ENCODE measurements at regions not wholly inside any gene's neighbourhood (a gene's known extent, or its start where the extent isn't known, plus 50 kb on each side); places are given as distances from the start of the nearest gene placed in this dataset.

DNA sequence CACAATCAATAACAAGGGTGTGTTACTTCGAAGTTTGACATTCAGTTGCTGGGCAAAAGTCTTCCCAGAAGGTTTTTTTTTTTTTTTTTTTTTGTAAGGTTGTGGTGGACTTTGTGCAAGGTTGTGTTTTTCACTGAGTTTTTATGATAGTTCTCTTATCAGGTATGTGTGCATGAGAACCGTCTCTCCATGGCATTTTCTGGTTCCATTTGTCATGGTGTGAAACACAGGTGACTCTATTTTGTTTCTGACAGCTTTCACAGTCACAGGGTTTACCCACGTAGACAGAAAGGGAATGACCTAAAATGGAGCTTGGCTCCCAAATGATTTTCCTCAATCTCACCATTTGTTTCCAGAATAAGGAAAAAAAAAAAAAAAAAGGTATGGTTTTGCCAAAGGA lies 1377.2 kb upstream of the CADM2 start:
- Mint-ChIP-seq H3K4me1 (ENCODE audit: low read depth) (no peaks in the 10 kb centered on the region), H3K9me3 (peaks cover 14% of the 10 kb centered on the region), H3K27me3 (ENCODE audit: low read depth) (no peaks in the 10 kb centered on the region), H3K4me3 (no peak overlapping the region), H3K36me3 (ENCODE audit: insufficient read depth) (no peaks in the 10 kb centered on the region)
- ATAC-seq, result no peak
- DNase-seq, result no peak

GRCh38 chr3:83601704-83602103 lies 1357.1 kb upstream of the CADM2 start:
- no peak overlapping the region for H3K4me3 Mint-ChIP-seq
- no peak for DNase-seq
- ATAC-seq, result no peak
- peaks cover 10% of the 10 kb centered on the region for H3K9me3 Mint-ChIP-seq
- H3K4me1 Mint-ChIP-seq (ENCODE audit: low read depth), result no peaks in the 10 kb centered on the region
- no peaks in the 10 kb centered on the region for H3K36me3 Mint-ChIP-seq (ENCODE audit: insufficient read depth)
- H3K27me3 Mint-ChIP-seq (ENCODE audit: low read depth), result no peaks in the 10 kb centered on the region

- ATAC-seq, result no peak
- H3K4me1 Mint-ChIP-seq (ENCODE audit: low read depth), result no peaks in the 10 kb centered on the region
- no peaks in the 10 kb centered on the region for H3K36me3 Mint-ChIP-seq (ENCODE audit: insufficient read depth)
- peaks cover 5% of the 10 kb centered on the region for H3K9me3 Mint-ChIP-seq
- H3K27me3 Mint-ChIP-seq (ENCODE audit: low read depth), result no peaks in the 10 kb centered on the region
- no peak overlapping the region for H3K4me3 Mint-ChIP-seq
- no peak for DNase-seq
These were observed 1336.3 kb upstream of the CADM2 start for GRCh38 chr3:83622526-83622925.

DNA sequence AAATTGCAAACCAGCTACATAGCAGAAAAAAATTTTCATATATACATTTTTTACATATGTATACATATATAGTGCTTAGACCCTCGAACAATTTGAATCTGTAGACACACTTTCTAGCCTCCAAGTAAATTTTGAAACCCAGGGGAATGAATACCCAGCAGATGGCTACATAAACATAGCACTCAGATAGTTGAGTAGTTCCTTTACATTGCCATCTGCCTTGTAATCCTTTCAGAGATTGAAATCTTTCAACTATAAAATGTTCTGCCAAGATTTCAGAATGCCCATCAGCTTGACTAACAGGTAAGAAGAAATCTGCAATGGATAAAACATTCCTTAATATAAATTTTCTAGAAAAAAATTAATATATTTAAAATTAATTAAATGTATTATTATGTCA lies 1333.5 kb upstream of the CADM2 start:
- DNase-seq, result no peak
- Mint-ChIP-seq H3K36me3 (ENCODE audit: insufficient read depth) (no peaks in the 10 kb centered on the region), H3K9me3 (no peaks in the 10 kb centered on the region), H3K4me1 (ENCODE audit: low read depth) (no peaks in the 10 kb centered on the region), H3K27me3 (ENCODE audit: low read depth) (no peaks in the 10 kb centered on the region), H3K4me3 (no peak overlapping the region)
- no peak for ATAC-seq

DNA sequence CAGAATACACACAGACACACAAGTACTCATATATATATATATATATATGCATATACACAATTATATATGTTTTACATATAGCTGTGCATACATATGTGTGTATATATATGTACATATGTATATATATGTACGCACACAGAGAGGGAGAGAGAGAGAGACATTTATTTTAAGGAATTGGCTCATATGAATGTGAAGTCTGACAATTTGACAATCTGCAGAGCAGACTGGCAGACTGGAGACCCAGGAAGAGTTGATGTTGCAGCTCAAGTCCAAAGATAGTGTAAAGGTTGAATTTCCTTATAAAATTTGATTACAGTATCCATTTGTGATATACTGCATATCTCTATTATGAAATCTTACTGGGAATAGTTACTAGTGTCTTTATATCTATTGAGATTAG lies 1330.3 kb upstream of the CADM2 start:
- Mint-ChIP-seq H3K4me3 (no peak overlapping the region), H3K36me3 (ENCODE audit: insufficient read depth) (no peaks in the 10 kb centered on the region), H3K9me3 (no peaks in the 10 kb centered on the region), H3K27me3 (ENCODE audit: low read depth) (no peaks in the 10 kb centered on the region), H3K4me1 (ENCODE audit: low read depth) (no peaks in the 10 kb centered on the region)
- DNase-seq (no peak), ATAC-seq (no peak)

- no peak for DNase-seq
- Mint-ChIP-seq H3K9me3 (peaks cover 2% of the 10 kb centered on the region), H3K4me1 (ENCODE audit: low read depth) (no peaks in the 10 kb centered on the region), H3K4me3 (no peak overlapping the region), H3K36me3 (ENCODE audit: insufficient read depth) (no peaks in the 10 kb centered on the region), H3K27me3 (ENCODE audit: low read depth) (no peaks in the 10 kb centered on the region)
- no peak for ATAC-seq
These were observed 1326.3 kb upstream of the CADM2 start for GRCh38 chr3:83632526-83632925.

DNA sequence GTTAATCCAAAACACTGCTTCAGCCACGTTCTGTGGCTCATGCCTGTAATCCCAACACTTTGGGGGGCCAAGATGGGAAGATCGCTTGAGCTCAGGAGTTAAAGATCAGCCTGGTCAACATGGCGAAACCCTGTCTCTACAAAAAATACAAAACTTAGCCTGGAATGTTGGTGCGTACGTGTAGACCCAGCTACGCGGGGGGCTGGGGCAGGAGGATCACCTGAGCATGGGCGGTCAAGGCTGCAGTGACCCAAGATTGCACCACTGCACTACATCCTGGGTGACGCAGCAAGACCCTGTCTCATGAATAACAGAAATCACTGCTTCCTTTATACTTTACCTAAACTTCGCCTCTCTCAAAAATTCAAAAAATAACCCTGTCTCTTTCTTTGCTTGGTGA lies 1325.0 kb upstream of the CADM2 start:
- H3K4me3 Mint-ChIP-seq, result no peak overlapping the region
- H3K9me3 Mint-ChIP-seq, result peaks cover 6% of the 10 kb centered on the region
- DNase-seq (no peak), ATAC-seq (no peak)
- H3K4me1 Mint-ChIP-seq (ENCODE audit: low read depth), result no peaks in the 10 kb centered on the region
- H3K36me3 Mint-ChIP-seq (ENCODE audit: insufficient read depth), result no peaks in the 10 kb centered on the region
- no peaks in the 10 kb centered on the region for H3K27me3 Mint-ChIP-seq (ENCODE audit: low read depth)

GRCh38 chr3:83649692-83650091 lies 1309.1 kb upstream of the CADM2 start:
- no peaks in the 10 kb centered on the region for H3K36me3 Mint-ChIP-seq (ENCODE audit: insufficient read depth)
- no peaks in the 10 kb centered on the region for H3K27me3 Mint-ChIP-seq (ENCODE audit: low read depth)
- ATAC-seq, result no peak
- peaks cover 10% of the 10 kb centered on the region for H3K9me3 Mint-ChIP-seq
- no peaks in the 10 kb centered on the region for H3K4me1 Mint-ChIP-seq (ENCODE audit: low read depth)
- H3K4me3 Mint-ChIP-seq, result no peak overlapping the region
- no peak for DNase-seq

DNA sequence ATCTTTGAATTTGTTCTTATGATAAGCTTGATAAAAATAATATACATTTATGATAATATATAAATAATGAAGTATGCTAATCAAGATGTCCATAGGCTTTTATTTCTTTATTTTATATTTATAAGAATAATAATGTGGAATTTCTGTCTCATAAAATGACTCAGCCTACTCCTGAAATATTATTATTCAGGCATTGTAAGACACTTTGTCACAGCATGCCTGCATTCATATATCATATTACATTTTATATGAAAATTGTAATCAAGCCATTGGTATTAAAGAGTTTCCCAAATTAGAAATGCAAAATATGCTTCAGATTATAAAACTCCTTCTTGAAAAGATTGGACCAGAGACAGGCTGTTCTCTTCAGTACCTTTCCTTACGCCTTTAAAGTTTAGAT lies 1303.7 kb upstream of the CADM2 start:
- Mint-ChIP-seq H3K4me1 (ENCODE audit: low read depth) (no peaks in the 10 kb centered on the region), H3K4me3 (no peak overlapping the region), H3K27me3 (ENCODE audit: low read depth) (no peaks in the 10 kb centered on the region), H3K9me3 (peaks cover 7% of the 10 kb centered on the region), H3K36me3 (ENCODE audit: insufficient read depth) (no peaks in the 10 kb centered on the region)
- no peak for DNase-seq
- no peak for ATAC-seq

DNA sequence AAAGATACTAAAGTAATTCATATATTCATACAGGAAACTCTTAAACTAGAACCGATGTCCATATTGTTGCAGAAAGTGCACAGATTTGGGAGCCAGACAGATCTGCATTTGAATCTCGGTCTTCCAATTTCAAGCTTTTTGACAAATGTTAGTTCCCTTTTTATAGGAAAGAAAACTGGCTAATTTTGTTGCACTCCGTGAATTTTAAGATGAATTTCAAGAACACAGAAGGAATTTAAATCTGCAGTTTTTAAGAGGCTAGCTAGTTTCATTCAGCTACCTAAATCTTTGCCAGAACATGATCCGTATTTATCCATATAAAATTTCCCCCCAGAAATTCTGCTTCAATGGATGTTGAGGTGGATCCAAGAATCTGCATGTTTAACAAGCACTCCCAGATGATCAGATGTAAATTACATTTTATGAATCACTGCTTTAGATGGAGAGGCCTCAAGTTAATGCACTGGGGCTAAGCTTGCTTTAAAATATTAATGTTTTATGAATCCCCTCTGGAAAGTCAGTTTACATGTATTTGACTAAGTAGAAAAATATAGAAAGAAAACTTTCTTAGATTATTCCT lies 1296.3 kb upstream of the CADM2 start:
- Mint-ChIP-seq H3K9me3 (peaks cover 15% of the 10 kb centered on the region), H3K27me3 (ENCODE audit: low read depth) (no peaks in the 10 kb centered on the region), H3K4me3 (no peak overlapping the region), H3K4me1 (ENCODE audit: low read depth) (no peaks in the 10 kb centered on the region), H3K36me3 (ENCODE audit: insufficient read depth) (no peaks in the 10 kb centered on the region)
- DNase-seq (no peak), ATAC-seq (no peak)

DNA sequence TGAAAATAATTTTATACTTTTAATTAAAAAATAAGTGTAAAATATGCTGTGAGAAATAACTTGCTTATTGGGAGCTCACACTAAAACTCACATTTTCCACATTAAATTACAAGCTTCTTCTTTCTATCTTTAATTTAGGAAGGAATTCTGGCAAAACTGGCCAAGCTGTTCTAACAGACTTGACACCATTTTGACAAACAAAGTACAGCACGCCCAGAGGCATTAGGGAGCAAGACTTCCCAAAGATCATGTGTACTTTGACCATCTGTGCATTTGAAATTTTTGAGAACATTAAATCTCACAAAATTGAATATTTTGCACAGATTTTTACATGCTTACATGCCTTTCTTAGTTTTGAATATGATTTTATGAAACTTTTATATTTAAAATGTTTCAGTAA lies 1288.4 kb upstream of the CADM2 start:
- Mint-ChIP-seq H3K36me3 (ENCODE audit: insufficient read depth) (no peaks in the 10 kb centered on the region), H3K27me3 (ENCODE audit: low read depth) (no peaks in the 10 kb centered on the region), H3K9me3 (peaks cover 5% of the 10 kb centered on the region), H3K4me3 (no peak overlapping the region), H3K4me1 (ENCODE audit: low read depth) (no peaks in the 10 kb centered on the region)
- ATAC-seq (no peak), DNase-seq (no peak)

GRCh38 chr3:83683937-83684598 lies 1274.7 kb upstream of the CADM2 start:
- no peaks in the 10 kb centered on the region for H3K27me3 Mint-ChIP-seq (ENCODE audit: low read depth)
- H3K36me3 Mint-ChIP-seq (ENCODE audit: insufficient read depth), result no peaks in the 10 kb centered on the region

DNA sequence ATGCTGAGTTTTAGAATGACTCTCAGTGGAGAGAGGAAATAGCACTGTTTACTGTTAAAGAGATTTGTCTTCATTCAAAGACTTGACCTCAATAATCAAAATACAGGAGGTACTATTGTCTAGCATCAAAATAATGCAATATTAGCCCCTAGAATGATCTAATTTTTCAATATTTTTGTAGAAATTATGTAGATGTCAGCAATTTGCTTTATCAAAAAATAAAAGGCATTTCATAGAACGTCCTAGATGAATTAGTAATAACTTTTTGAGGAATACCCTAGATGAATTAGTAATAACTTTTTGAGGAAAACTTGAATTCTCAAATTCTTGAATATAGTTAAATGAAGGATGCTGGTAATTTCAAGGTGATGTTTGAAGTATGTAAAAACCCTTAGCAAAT lies 1252.1 kb upstream of the CADM2 start:
- H3K9me3 Mint-ChIP-seq, result peaks cover 14% of the 10 kb centered on the region
- no peaks in the 10 kb centered on the region for H3K4me1 Mint-ChIP-seq (ENCODE audit: low read depth)
- no peak for DNase-seq
- H3K36me3 Mint-ChIP-seq (ENCODE audit: insufficient read depth), result no peaks in the 10 kb centered on the region
- H3K27me3 Mint-ChIP-seq (ENCODE audit: low read depth), result no peaks in the 10 kb centered on the region
- no peak for ATAC-seq
- no peak overlapping the region for H3K4me3 Mint-ChIP-seq

More at GRCh38 chr3:83683937-83684598, 1274.7 kb upstream of the CADM2 start:
- Mint-ChIP-seq H3K4me1 (ENCODE audit: low read depth) (no peaks in the 10 kb centered on the region), H3K4me3 (no peak overlapping the region), H3K9me3 (peaks cover 11% of the 10 kb centered on the region)
- no peak for ATAC-seq
- no peak for DNase-seq

DNA sequence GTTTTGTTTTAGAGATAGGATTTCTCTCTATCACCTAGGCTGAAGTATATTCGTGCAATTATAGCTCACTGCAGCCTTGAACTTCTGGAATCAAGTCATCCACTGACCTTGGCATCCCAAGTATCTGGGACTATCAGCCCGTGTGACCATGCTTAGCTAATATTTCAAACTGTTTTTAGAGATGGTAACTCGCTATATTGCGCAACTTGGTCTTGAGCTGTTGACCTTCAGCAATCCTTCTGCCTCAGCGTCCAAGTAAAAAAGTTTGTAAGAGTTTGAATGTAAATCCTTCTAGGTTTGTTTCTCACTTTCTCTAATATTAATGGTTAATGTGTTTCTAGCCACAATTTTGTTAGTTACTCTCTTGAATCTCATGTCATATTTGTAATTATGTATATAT lies 1243.5 kb upstream of the CADM2 start:
- Mint-ChIP-seq H3K9me3 (peaks cover 9% of the 10 kb centered on the region), H3K4me3 (no peak overlapping the region), H3K27me3 (ENCODE audit: low read depth) (no peaks in the 10 kb centered on the region), H3K4me1 (ENCODE audit: low read depth) (no peaks in the 10 kb centered on the region), H3K36me3 (ENCODE audit: insufficient read depth) (no peaks in the 10 kb centered on the region)
- ATAC-seq (no peak), DNase-seq (no peak)

GRCh38 chr3:83729576-83729975 lies 1229.2 kb upstream of the CADM2 start:
- ATAC-seq (no peak), DNase-seq (no peak)
- no peak overlapping the region for H3K4me3 Mint-ChIP-seq
- no peaks in the 10 kb centered on the region for H3K27me3 Mint-ChIP-seq (ENCODE audit: low read depth)
- H3K36me3 Mint-ChIP-seq (ENCODE audit: insufficient read depth), result no peaks in the 10 kb centered on the region
- peaks cover 22% of the 10 kb centered on the region for H3K9me3 Mint-ChIP-seq
- no peaks in the 10 kb centered on the region for H3K4me1 Mint-ChIP-seq (ENCODE audit: low read depth)
